Mucosa of rectum (tissue), 2 donors: ENCODE measurements at regions not wholly inside any gene's neighbourhood (a gene's known extent, or its start where the extent isn't known, plus 50 kb on each side); places are given as distances from the start of the nearest gene placed in this dataset.

Experiments
- H3K27ac ChIP-seq, 2 donors: one replicate each; pipeline ENCODE4 v1.7.0; 2013; ENCODE audit warnings: inconsistent platforms in 2 of 2, low read depth in 2 of 2, low read length in 2 of 2
- H3K27me3 ChIP-seq, 2 donors: one replicate each; pipeline ENCODE4 v1.7.0; 2013; ENCODE audit warnings: low read length in 2 of 2; ENCODE audit not compliant: control insufficient read depth in 2 of 2, insufficient read depth in 2 of 2
- H3K36me3 ChIP-seq, 2 donors: one replicate each; pipeline ENCODE4 v1.7.0; 2013; ENCODE audit warnings: low read length in 2 of 2; ENCODE audit not compliant: control insufficient read depth in 2 of 2, insufficient read depth in 2 of 2
- H3K4me1 ChIP-seq, 2 donors: one replicate each; pipeline ENCODE4 v1.7.0; 2013; ENCODE audit warnings: low read length in 2 of 2, mild to moderate bottlenecking in 1 of 2; ENCODE audit not compliant: control insufficient read depth in 2 of 2, insufficient read depth in 2 of 2
- H3K4me3 ChIP-seq, 2 donors: one replicate each; pipeline ENCODE4 v1.7.0; 2013; ENCODE audit warnings: low read length in 2 of 2
- H3K9ac ChIP-seq, 2 donors: one replicate each; pipeline ENCODE4 v1.7.0; 2013; ENCODE audit warnings: low read length in 2 of 2, low read depth in 1 of 2, mild to moderate bottlenecking in 1 of 2
- H3K9me3 ChIP-seq, 2 donors: one replicate each; pipeline ENCODE4 v1.7.0; 2013; ENCODE audit warnings: low read length in 2 of 2; ENCODE audit not compliant: control insufficient read depth in 2 of 2
- donor health status: healthy.
- donor health status: Normal muscosa, but diverticular disease.

DNA sequence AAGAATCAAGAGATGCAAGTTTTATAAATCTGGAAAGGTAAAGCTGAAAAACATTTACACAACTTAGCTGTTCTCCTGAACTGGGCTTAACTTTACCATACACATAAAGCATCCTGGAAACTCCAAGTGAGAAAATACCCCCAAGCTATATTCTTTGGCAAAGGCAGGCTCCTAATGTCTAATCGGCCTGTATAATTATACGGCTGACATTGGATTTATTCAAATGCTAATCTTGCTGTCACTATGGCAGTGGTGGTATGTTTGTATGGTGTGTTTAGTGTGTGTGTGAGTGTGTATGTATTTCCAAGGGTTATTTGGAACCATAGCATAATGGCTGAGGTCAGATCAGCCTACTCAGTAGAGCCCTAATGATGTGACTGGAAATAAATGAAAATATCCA lies 1031.8 kb upstream of the ZEB2 start:
- no peaks in the 10 kb centered on the region for H3K27me3 ChIP-seq
- H3K4me1 ChIP-seq: no peaks in the 10 kb centered on the region
- no peak overlapping the region for H3K4me3 ChIP-seq
- H3K9ac ChIP-seq: no peak overlapping the region
- H3K27ac ChIP-seq: no peak overlapping the region
- H3K36me3 ChIP-seq: no peaks in the 10 kb centered on the region
- H3K9me3 ChIP-seq: no peaks in the 10 kb centered on the region

- no peaks in the 10 kb centered on the region for H3K27me3 ChIP-seq
- H3K4me1 ChIP-seq: no peaks in the 10 kb centered on the region
- no peak overlapping the region for H3K27ac ChIP-seq
These were observed 1028.6 kb upstream of the ZEB2 start for GRCh38 chr2:145548479-145548878.

GRCh38 chr2:145547620-145548019 lies 1027.7 kb upstream of the ZEB2 start:
- Histone ChIP-seq H3K9me3 (no peaks in the 10 kb centered on the region), H3K9ac (no peak overlapping the region), H3K27ac (no peak overlapping the region), H3K4me3 (no peak overlapping the region), H3K36me3 (no peaks in the 10 kb centered on the region), H3K4me1 (no peaks in the 10 kb centered on the region), H3K27me3 (no peaks in the 10 kb centered on the region)

More at GRCh38 chr2:145548479-145548878, 1028.6 kb upstream of the ZEB2 start:
- H3K9me3 ChIP-seq: no peaks in the 10 kb centered on the region
- H3K36me3 ChIP-seq: no peaks in the 10 kb centered on the region
- H3K9ac ChIP-seq: no peak overlapping the region
- no peak overlapping the region for H3K4me3 ChIP-seq

- no peak overlapping the region for H3K4me3 ChIP-seq
- H3K36me3 ChIP-seq: no peaks in the 10 kb centered on the region
- H3K9ac ChIP-seq: no peak overlapping the region
- no peaks in the 10 kb centered on the region for H3K27me3 ChIP-seq
- H3K27ac ChIP-seq: no peak overlapping the region
- no peaks in the 10 kb centered on the region for H3K4me1 ChIP-seq
- no peaks in the 10 kb centered on the region for H3K9me3 ChIP-seq
These were observed 1026.2 kb upstream of the ZEB2 start for GRCh38 chr2:145546091-145546490.

- no peak overlapping the region for H3K27ac ChIP-seq
- H3K4me1 ChIP-seq: no peaks in the 10 kb centered on the region
- H3K9me3 ChIP-seq: no peaks in the 10 kb centered on the region
- H3K36me3 ChIP-seq: no peaks in the 10 kb centered on the region
- H3K9ac ChIP-seq: no peak overlapping the region
- H3K27me3 ChIP-seq: no peaks in the 10 kb centered on the region
- no peak overlapping the region for H3K4me3 ChIP-seq
These were observed 1023.9 kb upstream of the ZEB2 start for GRCh38 chr2:145543856-145544255.

- no peaks in the 10 kb centered on the region for H3K9me3 ChIP-seq
These were observed 1023.2 kb upstream of the ZEB2 start for GRCh38 chr2:145543155-145543554.

DNA sequence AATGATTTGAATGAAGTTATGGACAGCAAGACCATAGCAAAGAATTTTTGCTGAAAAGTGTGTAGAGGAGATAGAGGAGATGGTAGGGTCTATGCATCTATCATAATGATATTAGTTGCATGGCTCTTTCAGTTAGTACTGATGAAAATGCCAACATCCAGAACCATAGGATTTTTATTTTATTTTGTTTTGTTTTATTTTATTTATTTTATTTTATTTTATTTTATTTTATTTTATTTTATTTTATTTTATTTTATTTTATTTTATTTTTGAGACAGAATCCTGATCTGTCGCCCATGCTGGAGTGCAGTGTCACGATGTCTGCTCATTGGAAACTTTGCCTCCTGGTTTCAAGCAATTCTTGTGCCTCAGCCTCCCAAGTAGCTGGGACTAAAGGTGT lies 1021.1 kb upstream of the ZEB2 start:
- no peaks in the 10 kb centered on the region for H3K9me3 ChIP-seq
- no peak overlapping the region for H3K27ac ChIP-seq
- H3K27me3 ChIP-seq: no peaks in the 10 kb centered on the region
- H3K9ac ChIP-seq: no peak overlapping the region
- no peak overlapping the region for H3K4me3 ChIP-seq
- no peaks in the 10 kb centered on the region for H3K4me1 ChIP-seq
- no peaks in the 10 kb centered on the region for H3K36me3 ChIP-seq

More at GRCh38 chr2:145543155-145543554, 1023.2 kb upstream of the ZEB2 start:
- Histone ChIP-seq H3K9ac (no peak overlapping the region), H3K4me3 (no peak overlapping the region), H3K27me3 (no peaks in the 10 kb centered on the region), H3K4me1 (no peaks in the 10 kb centered on the region), H3K36me3 (no peaks in the 10 kb centered on the region), H3K27ac (no peak overlapping the region)

- H3K4me3 ChIP-seq: no peak overlapping the region
- H3K36me3 ChIP-seq: no peaks in the 10 kb centered on the region
- no peaks in the 10 kb centered on the region for H3K9me3 ChIP-seq
- H3K27ac ChIP-seq: no peak overlapping the region
- H3K27me3 ChIP-seq: no peaks in the 10 kb centered on the region
- no peaks in the 10 kb centered on the region for H3K4me1 ChIP-seq
- H3K9ac ChIP-seq: no peak overlapping the region
These were observed 1018.9 kb upstream of the ZEB2 start for GRCh38 chr2:145538661-145539350.

- Histone ChIP-seq H3K27me3 (no peaks in the 10 kb centered on the region), H3K4me3 (no peak overlapping the region), H3K4me1 (no peaks in the 10 kb centered on the region), H3K36me3 (no peaks in the 10 kb centered on the region), H3K9me3 (no peaks in the 10 kb centered on the region), H3K9ac (no peak overlapping the region), H3K27ac (no peak overlapping the region)
These were observed 1010.7 kb upstream of the ZEB2 start for GRCh38 chr2:145530653-145531052.

GRCh38 chr2:145524836-145525235 lies 1004.9 kb upstream of the ZEB2 start:
- H3K27ac ChIP-seq: no peak overlapping the region
- H3K27me3 ChIP-seq: no peaks in the 10 kb centered on the region
- H3K9ac ChIP-seq: no peak overlapping the region
- no peaks in the 10 kb centered on the region for H3K36me3 ChIP-seq
- no peaks in the 10 kb centered on the region for H3K4me1 ChIP-seq
- no peak overlapping the region for H3K4me3 ChIP-seq
- H3K9me3 ChIP-seq: no peaks in the 10 kb centered on the region
